D721Med (cell line): ENCODE measurements at regions not wholly inside any gene's neighbourhood (a gene's known extent, or its start where the extent isn't known, plus 50 kb on each side); places are given as distances from the start of the nearest gene placed in this dataset.
"Not testable (repeated sequence)": the region's sequence is repeated elsewhere in the genome, so short reads cannot be mapped to it uniquely, and the experiment has no call there.

Experiments
- DNase-seq: peaks from one replicate; pipeline ENCODE4 v3.0.0; 2011; ENCODE audit warnings: low spot score; ENCODE audit not compliant: insufficient read length
- FAIRE-seq: peaks from 2 replicates; lab custom pipeline; 2011; peaks lifted over from hg19 to GRCh38; lab: Jason Lieb, UNC
- CTCF ChIP-seq: IDR thresholded peaks from 2 replicates; pipeline ENCODE4 v1.5.1; 2012; ENCODE audit warnings: mild to moderate bottlenecking, control low read depth; ENCODE audit not compliant: insufficient read depth; ENCODE audit errors: missing control alignments

- DNase-seq = no peak
- FAIRE-seq = no peak
These were observed 163.5 kb downstream of the DIO2 start for GRCh38 chr14:80047761-80048160.

GRCh38 chr14:80037349-80037748, 174.0 kb downstream of the DIO2 start:
- TF ChIP-seq CTCF = no peak
- DNase-seq (no peak), FAIRE-seq (no peak)

More at GRCh38 chr14:80047761-80048160, 163.5 kb downstream of the DIO2 start:
- no peak for TF ChIP-seq CTCF

- no peak for TF ChIP-seq CTCF
- FAIRE-seq = no peak
- no peak for DNase-seq
These were observed 186.9 kb downstream of the DIO2 start for GRCh38 chr14:80024417-80024816.

GRCh38 chr14:80018476-80018875, 192.8 kb downstream of the DIO2 start:
- FAIRE-seq, DNase-seq: not testable (repeated sequence)

- TF ChIP-seq CTCF = no peak
- no peak for DNase-seq
- no peak for FAIRE-seq
These were observed 193.5 kb downstream of the DIO2 start for GRCh38 chr14:80017795-80018194.

GRCh38 chr14:80010245-80010644, 201.1 kb downstream of the DIO2 start:
- FAIRE-seq, DNase-seq: not testable (repeated sequence)

GRCh38 chr14:80005561-80005960, 205.7 kb downstream of the DIO2 start:
- FAIRE-seq (no peak), DNase-seq (no peak)
- TF ChIP-seq CTCF = no peak

- no peak for TF ChIP-seq CTCF
- DNase-seq = no peak
- no peak for FAIRE-seq
These were observed 206.4 kb downstream of the DIO2 start for GRCh38 chr14:80004871-80005270.
